DOHH2 (cell line): ENCODE measurements at regions not wholly inside any gene's neighbourhood (a gene's known extent, or its start where the extent isn't known, plus 50 kb on each side); places are given as distances from the start of the nearest gene placed in this dataset.

Experiments used
- CTCF ChIP-seq: fragments of 200-600 bp; sonication (generic); IDR thresholded peaks from one replicate; pipeline ENCODE4 v1.5.1; 2014; ENCODE audit warnings: antibody characterized with exemption, mild to moderate bottlenecking, low read depth, low read length; ENCODE audit not compliant: poor library complexity, severe bottlenecking
- EZH2phosphoT487 ChIP-seq: fragments of 200-600 bp; sonication (generic); IDR thresholded peaks from 2 replicates; pipeline ENCODE4 v1.6.1; 2017; ENCODE audit warnings: borderline replicate concordance, mild to moderate bottlenecking, antibody characterized with exemption, low read length, moderate library complexity, mixed read lengths

GRCh38 chr9:75607521-75607920, 283.0 kb upstream of the PCSK5 start:
- TF ChIP-seq CTCF, result no peak
- no peak for TF ChIP-seq EZH2phosphoT487
